Neural progenitor cell (in vitro differentiated cells): ENCODE measurements at regions not wholly inside any gene's neighbourhood (a gene's known extent, or its start where the extent isn't known, plus 50 kb on each side); places are given as distances from the start of the nearest gene placed in this dataset.

Experiments used
- CTCF ChIP-seq: fragments of 200-600 bp; sonication (generic); IDR thresholded peaks from 2 replicates; pipeline ENCODE4 v1.5.1; 2017; ENCODE audit warnings: antibody characterized with exemption, mild to moderate bottlenecking
- EZH2phosphoT487 ChIP-seq: fragments of 200-600 bp; sonication (generic); IDR thresholded peaks from 2 replicates; pipeline ENCODE4 v1.6.1; 2017; ENCODE audit warnings: antibody characterized with exemption

- TF ChIP-seq CTCF (no peak), EZH2phosphoT487 (no peak)
Measured at GRCh38 chr6:56729719-56730118, 87.0 kb upstream of the DST start.
